ENCODE measurements at regions not wholly inside any gene's neighbourhood (a gene's known extent, or its start where the extent isn't known, plus 50 kb on each side); places are given as distances from the start of the nearest gene placed in this dataset.
A peak's percentile ranks its signal among the peaks of the same experiment; 100 is the strongest.
"Not testable (repeated sequence)": the region's sequence is repeated elsewhere in the genome, so short reads cannot be mapped to it uniquely, and the experiment has no call there.

DNA sequence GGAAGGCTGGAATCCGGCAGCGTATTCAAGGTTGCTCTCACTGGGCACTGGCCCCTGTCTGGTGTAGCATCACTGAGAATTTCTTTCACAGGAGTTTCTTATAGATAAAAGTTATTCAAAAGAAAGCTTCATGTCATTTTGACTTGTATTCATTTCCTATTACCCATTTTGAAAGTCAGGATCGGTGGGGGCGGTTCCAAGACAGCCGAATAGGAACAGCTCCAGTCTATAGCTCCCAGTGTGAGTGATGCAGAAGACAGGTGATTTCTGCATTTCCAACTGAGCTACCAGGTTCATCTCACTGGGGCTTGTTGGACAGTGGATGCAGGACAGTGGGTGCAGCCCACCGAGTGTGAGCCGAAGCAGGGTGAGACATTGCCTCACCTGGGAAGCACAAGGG is 51.5 kb upstream of the CDC42EP3 start:
- DNase-seq: not testable (repeated sequence)

DNA sequence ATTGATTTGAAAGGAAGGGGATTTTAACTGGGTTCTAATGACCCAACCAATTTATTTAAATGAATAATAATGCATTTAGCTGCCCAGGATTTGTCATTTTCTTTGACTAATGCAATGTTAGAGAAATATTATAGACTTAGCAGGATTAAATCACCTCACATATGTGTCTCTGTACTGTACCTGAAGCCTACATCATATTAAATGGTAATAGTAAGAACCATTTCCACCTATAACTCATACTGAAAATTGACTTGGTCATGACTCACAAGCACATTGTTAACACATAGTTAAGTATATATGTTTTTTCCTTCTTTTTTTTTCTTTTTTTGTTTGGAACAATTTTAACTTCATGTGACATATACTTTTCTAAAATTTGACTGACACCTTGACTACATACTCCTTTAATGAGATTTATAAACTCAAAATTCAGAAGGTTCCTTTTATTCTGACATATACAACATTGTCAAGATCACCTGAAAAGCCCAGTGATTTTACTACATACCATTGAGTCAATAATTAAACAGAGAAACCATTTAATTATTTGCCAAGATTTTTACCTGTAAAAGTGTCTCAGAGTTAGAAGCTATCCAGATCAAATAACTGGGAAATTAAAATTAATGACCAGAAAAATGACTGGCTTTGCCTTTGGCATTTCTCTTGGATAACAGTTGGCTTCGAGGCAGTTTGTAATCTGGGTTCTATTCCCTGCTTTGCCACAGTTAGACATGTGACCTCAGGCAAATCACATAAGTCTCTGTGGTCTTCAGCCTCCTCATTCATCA is 58.8 kb upstream of the CDC42EP3 start:
- DNase-seq: no peak

DNA sequence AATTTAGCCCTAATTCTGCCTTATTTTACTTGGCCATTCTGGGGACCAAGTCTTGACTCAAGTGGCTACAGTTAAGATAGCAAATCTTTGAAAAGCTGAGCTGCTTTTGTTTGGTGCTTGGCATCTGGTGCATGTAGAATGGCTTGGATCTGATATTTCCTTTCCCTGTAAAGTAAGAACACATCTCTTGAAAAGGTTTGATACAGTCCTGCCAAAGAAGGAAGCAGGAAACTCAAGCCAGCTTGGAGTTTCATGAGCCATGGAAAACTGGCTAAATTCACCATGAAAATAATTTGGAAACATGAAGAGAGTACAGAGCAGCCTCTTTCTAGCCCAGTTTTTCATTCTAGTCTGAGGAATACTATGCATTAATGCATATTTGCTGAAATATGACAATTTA is 61.0 kb upstream of the CDC42EP3 start:
- not testable (repeated sequence) for DNase-seq

DNA sequence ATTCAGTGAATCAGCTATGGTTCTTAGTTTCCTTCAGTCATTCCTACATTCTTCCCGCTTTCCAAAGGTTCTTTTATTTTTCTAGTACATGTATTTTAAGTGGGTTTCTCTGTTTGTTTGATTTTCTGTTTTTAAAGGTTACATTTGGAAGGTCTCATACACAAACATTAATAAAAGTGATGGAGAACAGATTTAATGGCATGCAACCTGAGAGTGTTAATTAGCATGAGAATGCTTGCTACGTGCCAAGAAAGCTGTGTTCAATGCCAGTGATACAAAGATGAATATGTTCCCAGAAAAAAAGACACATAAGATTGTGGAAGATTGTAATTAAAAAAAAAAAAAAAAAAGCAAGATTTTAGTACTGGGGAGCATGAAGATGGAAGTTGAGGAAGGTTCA is 61.8 kb upstream of the CDC42EP3 start:
- no peak for DNase-seq

DNA sequence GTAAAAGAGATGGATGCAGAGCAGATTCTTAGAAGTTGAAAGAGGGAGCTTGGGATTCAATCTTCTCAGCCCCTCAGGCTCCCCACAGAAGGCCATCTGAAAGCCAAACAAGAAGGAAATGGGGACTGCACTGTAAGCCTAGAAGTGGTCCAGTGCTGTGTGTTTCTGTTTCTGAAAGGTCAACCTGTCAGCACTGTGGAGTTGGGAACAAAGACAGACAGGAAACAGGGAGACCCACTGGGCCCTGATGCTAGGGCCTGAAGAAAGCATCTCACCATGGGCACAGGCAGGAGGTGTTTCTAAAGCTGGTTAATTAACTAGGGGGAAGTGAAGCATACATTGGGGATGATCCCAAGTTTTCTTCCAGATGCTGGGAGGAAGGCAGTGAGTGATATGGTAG is 62.5 kb upstream of the CDC42EP3 start:
- DNase-seq: peak; percentile 34

DNA sequence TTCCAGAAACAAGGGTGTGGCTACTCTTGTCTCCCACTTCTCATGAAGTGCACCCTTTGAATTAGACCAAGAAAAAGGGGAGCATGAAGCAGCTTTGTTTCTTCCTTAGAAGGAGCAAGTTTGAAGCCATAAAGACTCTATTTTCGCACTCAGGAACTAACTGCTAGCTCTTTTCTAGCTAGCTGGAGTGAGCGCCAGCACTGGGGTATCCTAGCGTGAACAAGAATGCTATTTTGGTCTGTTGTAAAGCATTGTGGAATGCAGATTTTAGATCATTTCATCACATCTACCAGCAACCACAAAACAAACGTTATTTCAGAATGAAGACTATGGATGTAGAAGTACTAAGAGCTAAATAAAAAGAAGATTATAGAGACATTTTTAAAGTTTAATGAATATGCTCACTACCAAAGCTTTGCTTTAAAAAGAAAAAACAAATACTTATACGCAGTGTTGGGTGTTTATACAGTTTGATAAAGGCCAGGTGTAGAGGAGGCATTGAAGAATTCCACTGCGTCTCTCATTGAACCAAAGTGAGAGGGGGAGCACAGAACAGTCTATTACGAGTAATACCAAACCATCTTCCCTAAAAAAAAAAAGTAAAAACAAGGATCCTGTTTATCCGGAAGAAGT is 63.6 kb upstream of the CDC42EP3 start:
- peak; percentile 92 for DNase-seq

DNA sequence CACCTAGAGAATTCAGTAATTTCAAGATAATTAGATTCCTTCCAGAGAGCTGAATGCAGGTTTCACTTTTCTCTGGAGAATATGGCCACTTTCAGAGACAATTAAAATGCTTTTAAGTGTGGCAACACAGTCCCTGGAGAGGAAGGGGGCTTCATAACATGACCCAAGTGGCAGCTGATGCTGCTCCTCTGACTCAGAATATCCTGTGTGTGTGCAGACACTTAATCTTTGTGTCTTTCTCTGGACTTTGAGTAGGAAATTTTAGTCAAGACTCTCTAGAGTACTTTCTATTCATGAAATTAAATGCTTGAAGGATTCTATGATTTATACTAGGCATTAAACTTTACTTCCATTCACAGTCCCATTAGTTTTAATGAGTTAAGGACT is 64.1 kb upstream of the CDC42EP3 start:
- DNase-seq: peak; percentile 82

DNA sequence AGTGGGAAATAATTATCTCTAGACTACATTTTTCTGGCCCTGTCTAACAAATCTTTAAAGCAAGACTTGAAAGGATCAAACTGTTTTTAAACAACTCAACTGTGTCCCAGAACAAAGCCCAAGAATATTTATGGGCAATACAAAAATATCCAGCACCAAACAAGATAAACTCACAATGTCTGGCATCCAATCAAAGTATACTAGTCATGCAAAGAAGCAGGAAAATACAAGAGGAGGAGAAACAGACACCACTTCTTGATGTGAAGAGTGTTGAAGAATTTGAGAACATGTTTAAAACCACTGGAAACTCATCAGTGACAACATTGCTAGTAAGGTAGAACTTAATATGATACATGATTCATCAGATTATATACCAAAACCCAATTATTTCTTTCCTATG is 66.1 kb upstream of the CDC42EP3 start:
- DNase-seq: peak; percentile 73

DNA sequence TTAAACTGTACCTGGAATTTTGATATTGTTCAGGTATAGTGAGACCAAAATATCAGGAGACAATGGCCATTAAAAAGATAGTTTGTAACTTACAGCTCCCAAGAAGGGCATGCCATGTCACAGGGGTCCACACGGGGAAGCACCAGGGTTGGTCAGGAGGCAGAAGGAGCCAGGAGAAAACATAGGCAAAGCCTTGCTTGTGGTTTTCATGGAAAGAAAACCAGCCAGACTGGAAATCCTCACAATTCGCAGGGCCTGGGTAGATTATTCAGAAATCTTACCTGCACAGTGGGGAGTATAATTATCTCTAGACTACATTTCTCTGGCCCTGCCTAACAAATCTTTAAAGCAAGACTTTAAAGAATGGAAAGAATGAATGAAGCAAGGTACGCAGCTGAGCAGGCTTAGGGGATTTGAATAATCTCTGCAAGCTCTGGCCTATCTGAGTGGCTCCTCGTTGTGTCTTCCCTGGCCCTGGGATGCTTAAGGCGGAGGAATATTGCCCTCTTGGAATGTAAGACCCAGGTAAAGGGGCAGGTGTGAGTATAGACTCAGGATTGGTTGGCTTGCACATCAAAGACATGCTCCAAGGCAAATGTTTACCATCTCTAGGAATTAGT is 66.9 kb upstream of the CDC42EP3 start:
- DNase-seq: no peak

DNA sequence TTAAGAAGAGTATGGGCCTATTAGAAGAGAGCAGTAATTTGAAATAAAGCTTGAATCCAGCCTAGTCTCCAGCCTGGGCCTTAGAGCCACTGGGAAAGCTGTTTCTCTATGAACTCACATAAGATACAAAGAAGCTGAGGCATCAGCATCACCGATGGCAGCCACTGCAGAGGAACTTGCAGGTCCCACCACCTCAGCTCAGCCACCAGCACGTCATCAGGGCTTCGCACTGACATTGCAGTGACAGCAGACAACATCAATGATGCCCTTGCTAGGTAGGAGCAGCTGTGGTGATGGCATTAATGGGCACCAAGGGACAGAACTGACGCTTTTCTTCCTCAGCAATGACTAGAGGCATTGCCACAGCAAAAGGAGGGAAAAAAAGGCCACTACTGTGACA is 67.7 kb upstream of the CDC42EP3 start:
- no peak for DNase-seq

DNA sequence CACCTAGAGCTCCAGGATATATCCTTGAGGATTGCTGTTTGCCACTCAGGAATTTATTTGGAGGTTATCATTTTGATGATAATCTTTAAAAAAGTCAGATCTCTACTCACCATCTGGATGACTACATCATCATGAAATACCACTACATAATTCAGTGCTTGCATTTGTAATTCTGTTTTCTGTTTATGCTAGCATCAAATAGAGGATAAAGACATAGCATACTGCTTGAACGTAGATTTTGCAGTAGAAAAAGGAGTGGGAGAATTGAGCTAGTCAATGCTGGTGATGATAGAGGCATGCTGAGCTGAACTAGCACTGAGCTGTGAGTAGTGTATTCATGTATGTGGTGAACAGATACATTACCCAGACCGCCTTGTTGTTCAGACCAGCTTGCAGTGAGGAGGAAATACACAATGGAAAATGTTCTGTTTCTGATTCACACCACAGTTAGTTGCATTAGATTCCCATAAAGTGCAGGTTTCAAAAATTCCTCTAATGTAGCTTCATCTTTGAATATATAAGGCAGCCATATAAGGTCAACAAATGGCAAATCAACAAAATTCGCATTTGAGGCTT is 68.8 kb upstream of the CDC42EP3 start:
- DNase-seq: peak; percentile 86

DNA sequence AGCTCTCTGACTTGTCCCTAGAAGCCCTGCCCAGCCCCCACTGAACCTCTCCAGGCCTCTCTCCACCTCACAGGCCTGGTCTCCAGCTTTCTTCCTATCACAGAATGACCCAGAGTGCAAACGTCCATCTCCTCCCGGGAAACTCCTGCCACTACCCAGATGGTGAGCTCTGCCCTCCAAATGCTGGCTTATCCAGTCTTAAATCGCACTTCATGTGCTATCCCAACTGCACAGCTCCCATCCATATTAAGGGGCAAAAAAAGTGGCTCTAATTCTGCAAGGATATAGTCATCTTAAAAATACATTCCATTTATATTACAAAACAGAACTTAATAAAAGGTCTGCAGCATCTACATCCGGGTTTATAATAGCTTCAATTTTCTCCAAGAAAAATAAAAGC is 70.8 kb upstream of the CDC42EP3 start:
- DNase-seq: peak; percentile 77

DNA sequence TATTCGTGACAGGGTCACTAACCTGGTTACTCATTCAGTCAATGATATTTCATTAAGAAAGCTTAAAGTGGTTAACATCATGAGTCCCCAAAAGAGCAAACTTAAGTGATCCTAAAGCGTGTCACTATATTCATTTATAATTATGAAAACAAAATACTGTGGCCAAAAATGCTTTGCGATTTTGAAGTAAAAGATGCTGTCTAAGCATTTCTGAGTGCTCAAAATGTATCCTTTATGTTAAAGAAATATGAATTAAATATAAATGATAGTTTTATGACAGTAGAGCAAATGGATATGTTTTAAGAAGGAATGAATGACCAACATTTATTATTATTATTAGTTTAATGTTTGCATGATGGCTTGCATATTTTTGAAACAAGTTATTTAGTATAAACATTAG is 72.6 kb upstream of the CDC42EP3 start:
- DNase-seq: no peak

DNA sequence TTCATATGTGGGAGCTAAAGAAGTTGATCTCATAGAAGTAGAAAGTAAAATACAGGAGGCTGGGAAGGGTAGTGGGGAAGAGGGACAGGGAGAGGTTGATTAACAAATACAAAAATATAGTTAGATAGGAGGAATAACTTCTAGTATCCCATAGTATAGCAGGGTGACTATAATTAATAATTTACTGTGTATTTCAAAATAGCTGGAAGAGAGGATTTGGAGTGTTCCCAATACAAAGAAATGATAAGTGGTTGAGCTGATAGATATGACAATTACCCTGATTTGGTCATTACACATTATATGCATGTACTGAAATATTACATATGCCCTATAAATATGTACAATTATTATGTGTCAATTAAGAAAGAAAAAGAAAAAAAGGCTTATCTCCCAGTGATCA is 73.5 kb upstream of the CDC42EP3 start:
- not testable (repeated sequence) for DNase-seq

DNA sequence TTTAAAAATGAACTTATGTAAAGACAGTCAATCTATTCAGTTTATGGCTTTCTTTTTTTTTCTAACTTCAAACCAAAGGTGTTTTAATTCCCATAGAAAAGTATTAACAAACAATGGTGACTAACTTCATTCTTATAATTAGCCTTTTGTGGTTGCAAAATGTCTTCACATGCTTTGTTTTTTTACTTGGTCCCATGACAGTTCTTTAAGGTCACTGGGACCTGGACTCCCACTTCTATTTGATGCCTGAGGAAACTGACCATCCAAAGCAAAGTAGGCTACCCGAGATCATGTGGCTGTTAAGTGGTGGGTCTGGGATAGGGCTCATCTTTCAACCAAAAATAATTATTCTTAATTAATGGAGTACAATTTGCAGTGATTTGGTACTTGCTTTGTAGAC is 74.6 kb upstream of the CDC42EP3 start:
- not testable (repeated sequence) for DNase-seq

DNA sequence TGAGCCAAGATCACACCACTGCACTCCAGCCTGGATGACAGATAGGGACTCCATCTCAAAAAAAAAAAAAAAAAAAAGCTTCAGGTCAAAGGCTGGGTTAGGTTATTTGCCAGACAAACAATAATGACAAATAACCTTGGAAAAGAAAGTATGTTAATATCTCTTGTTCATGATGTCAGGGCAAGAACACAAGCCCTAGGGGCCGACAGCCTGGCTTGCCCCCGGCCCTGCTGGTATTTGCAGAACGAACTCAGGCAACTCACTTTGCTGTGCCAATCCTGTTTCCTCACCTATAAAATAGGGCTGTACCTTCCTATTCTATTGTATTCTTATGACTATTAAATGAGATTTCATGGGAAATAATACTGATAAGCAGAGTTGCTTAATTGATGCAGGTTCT is 75.4 kb upstream of the CDC42EP3 start:
- DNase-seq: no peak

DNA sequence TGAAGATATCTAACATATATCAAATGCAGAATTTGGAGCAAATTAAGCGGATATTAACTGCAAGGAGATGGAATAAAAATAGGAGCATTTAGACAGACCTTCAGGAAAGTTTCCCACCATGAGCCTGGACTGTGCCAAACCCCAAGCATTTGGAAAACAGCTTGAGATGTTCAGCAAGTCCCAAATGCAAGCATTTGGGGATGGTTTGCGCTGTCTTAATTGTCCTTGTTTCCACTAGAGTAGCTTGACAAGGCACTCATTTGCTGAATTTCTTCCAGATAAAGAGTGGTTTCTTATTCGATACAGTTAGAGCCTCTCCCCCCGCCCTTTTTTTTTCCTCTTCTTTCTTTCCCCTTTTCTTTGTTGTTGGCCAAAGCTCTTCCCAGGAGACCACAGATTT is 77.1 kb upstream of the CDC42EP3 start:
- DNase-seq: no peak

DNA sequence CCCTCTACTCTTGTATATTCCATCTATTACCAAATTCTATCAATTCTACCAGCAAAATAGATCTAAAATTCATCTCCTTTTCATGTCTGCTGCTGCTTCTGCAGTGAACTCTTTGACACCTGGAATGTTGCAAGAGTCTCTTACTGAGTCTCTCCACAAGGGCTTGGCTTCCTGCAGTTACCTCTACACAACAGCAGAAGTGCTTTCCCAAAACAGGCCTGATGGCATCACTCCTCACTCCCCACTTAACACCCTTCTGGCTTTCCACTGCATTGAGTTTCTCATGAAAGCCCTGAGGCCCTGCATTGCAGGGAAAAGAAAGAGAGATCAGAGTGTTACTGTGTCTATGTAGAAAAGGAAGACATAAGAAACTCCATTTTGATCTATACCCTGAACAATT is 78.8 kb upstream of the CDC42EP3 start:
- DNase-seq: not testable (repeated sequence)

DNA sequence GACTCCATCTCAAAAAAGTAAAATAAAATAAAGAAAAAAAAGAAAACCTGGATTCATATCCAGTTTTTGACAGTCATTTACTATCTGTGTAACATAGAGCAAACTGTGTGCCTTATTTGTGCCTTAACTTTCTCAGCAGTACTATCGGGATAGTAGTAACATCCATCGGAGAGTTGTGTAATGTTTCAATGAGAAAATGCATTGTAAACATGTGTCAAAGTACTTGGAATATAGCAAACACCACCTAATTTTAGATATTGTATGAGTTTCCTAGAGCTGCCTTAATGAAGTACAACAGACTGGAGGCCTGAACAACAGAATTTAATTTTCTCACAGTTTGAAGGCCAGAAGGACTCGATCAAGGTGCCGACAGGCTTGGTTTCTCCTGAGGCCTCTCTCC is 81.3 kb upstream of the CDC42EP3 start:
- DNase-seq: no peak

DNA sequence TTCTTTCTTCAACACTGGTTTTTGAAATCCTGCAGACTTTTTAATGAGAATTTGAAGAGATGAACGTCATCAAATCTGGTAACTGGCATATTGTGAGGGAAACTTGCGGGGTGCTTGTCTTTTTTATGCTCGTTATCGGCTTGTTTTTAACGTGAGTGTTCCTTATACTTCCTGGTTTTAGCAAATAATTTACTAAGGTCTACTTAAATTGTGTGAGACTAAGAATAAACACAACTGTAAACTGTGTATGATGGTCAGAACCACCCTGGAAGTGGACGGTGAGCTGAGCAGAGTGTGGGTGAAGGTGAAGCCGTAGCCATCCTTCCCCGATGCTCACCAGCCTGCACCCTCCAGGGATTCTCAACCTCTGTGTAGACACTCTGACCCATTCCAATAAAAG is 82.3 kb upstream of the CDC42EP3 start:
- no peak for DNase-seq

DNA sequence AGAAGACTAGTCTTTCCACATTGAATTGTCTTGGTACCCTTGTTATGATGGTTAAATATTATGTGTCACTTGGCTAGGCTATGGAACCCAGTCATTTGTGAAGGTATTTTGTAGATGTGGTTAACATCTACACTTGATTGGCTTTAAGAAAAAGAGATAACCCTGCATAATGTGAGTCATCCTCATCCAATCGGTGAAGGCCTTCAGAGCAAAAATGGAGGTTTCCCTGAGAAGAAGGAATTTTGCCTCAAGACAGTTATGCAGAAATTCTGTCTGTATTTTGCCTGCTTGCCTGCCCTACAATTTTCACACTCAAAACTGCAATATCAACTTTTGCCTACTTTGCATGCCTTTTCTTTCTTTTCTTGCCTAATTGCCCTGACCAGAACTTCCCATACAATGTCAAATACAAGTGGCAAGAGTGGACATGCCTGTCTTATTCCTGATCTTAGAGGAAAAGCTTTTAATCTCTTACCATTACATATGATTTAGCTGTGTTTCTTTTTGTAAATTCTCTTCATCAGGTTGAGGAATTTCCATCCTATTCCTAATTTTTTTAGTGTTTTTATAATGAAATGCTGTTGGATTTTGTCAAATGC is 84.6 kb upstream of the CDC42EP3 start:
- DNase-seq: not testable (repeated sequence)

DNA sequence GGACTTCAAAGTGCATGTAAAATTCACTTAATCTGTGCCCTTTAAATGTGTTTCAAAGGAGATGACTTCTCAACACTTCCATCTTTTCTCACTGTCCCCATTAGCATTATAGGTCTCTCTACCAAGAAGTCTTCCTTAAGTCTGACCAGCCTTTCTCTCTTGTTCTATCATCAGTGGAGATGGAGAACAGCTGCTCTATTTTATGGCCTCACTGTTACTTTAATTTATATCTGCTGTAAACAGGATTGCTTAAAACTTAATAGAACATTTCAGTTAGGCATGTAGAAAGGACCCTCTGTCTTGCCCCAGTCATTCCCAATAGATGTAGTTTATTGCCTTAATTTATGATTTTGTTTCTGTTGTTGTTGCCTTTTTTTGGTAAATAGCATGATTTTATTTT is 86.0 kb upstream of the CDC42EP3 start:
- not testable (repeated sequence) for DNase-seq

DNA sequence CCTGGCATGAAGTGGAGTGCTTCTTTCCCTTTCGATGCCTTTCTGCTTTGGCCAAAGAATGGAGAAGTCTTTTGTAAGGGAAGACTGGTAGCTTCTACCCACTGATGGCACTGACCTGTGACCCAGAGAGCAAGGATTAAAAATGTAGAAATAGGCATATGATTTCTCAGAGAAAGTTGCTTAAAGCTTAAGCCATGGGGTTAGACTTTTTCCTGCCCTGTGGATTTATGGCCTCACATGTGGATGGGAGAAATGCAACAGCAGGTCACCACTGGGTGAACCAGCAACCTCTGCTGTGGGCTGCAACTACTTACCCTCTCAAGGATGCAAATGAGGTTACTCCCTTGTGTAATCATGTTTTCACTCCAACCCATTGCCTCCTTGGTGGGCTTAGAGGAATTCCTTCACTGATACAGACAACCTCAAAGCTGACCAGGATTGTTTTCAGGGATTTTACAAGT is 86.7 kb upstream of the CDC42EP3 start:
- not testable (repeated sequence) for DNase-seq

Measured in fibroblast of skin of right quadriceps (primary cell).